Skeletal muscle satellite cell (primary cell): ENCODE measurements at regions not wholly inside any gene's neighbourhood (a gene's known extent, or its start where the extent isn't known, plus 50 kb on each side); places are given as distances from the start of the nearest gene placed in this dataset.
"Not testable (repeated sequence)": the region's sequence is repeated elsewhere in the genome, so short reads cannot be mapped to it uniquely, and the experiment has no call there.

Experiments
- H3K27me3 ChIP-seq: 2 replicates; pipeline ENCODE4 v1.7.0; 2013; ENCODE audit warnings: low read length; ENCODE audit not compliant: control insufficient read depth, insufficient read depth
- H3K36me3 ChIP-seq: 2 replicates; pipeline ENCODE4 v1.7.0; 2013; ENCODE audit warnings: mild to moderate bottlenecking, control low read depth, low read length; ENCODE audit not compliant: insufficient read depth
- H3K4me1 ChIP-seq: 2 replicates; pipeline ENCODE4 v1.7.0; 2013; ENCODE audit warnings: low read length; ENCODE audit not compliant: control insufficient read depth, insufficient read depth
- H3K4me2 ChIP-seq: 2 replicates; pipeline ENCODE4 v1.7.0; 2013; ENCODE audit warnings: mild to moderate bottlenecking, low read length
- H3K4me3 ChIP-seq: 2 replicates; pipeline ENCODE4 v1.7.0; 2013; ENCODE audit warnings: low read length
- H3K9ac ChIP-seq: 2 replicates; pipeline ENCODE4 v1.7.0; 2013; ENCODE audit warnings: mild to moderate bottlenecking, low read depth, low read length, moderate library complexity
- H3K9me3 ChIP-seq: replicated peaks from 2 replicates; pipeline ENCODE4 v1.7.0; 2013; ENCODE audit warnings: mild to moderate bottlenecking, control low read depth, low read length

DNA sequence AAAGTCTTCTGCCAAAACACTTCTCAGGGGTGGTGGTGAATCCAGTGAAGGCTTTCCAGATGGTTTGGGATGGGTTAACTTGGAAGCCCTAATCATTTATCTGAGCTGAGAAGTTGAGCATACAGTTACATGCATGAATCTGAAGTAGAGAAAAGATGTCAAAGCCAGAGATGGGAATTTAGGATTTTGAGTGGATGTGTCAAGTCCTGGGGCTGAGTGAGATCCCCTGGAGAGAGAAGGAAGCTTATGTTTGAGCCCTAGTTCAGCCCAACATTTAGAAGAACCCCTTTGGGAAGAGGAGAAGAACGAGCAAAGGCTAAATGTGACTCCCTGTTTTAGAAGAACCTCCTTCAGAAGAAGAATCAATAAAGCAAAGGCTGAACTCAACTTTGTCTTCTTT is 129.1 kb upstream of the TPTE start:
- H3K4me2 ChIP-seq, H3K36me3 ChIP-seq, H3K9me3 ChIP-seq, H3K9ac ChIP-seq, H3K4me3 ChIP-seq, H3K4me1 ChIP-seq, H3K27me3 ChIP-seq: not testable (repeated sequence)

DNA sequence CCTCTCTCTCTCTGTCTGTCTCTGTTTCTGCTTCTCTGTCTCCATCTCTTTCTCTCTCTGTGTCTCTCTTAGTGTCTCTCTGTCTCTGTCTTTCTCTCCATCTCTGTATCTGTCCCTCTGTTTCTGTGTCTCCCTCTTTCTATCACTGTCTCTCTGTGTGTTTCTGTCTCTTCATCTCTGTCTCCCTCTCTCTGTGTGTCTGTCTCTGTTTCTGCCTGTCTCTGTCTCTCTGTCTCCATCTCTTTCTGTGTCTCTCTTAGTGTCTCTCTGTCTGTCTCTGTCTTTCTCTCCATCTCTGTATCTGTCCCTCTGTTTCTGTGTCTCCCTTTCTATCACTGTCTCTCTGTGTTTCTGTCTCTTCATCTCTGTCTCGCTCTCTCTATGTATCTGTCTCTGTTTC is 125.4 kb upstream of the TPTE start:
- not testable (repeated sequence) for H3K36me3 ChIP-seq, H3K4me1 ChIP-seq, H3K27me3 ChIP-seq, H3K4me2 ChIP-seq, H3K9ac ChIP-seq, H3K9me3 ChIP-seq, H3K4me3 ChIP-seq

DNA sequence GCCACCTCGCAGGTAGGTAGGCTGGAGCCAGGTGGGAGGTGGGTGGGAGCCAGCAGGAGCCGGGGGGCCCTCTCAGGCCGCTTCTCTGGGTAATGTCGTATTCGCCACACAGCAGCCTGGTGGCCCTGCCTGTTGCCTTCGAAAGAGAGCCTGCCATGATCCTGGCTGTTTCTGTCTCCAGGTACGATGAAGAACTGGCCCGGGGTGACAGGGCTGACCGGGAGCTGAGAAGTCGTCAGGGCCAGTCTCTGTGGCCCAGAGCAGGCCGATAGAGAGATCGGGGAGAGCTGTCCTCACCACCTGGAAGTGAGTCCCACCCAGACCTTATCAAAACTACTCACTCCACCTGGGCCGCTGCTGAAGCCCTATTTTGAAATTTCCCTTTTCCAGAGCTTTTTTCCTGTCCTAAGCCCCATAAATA is 123.9 kb upstream of the TPTE start:
- not testable (repeated sequence) for H3K4me3 ChIP-seq, H3K9ac ChIP-seq, H3K27me3 ChIP-seq, H3K4me1 ChIP-seq, H3K9me3 ChIP-seq, H3K4me2 ChIP-seq, H3K36me3 ChIP-seq

DNA sequence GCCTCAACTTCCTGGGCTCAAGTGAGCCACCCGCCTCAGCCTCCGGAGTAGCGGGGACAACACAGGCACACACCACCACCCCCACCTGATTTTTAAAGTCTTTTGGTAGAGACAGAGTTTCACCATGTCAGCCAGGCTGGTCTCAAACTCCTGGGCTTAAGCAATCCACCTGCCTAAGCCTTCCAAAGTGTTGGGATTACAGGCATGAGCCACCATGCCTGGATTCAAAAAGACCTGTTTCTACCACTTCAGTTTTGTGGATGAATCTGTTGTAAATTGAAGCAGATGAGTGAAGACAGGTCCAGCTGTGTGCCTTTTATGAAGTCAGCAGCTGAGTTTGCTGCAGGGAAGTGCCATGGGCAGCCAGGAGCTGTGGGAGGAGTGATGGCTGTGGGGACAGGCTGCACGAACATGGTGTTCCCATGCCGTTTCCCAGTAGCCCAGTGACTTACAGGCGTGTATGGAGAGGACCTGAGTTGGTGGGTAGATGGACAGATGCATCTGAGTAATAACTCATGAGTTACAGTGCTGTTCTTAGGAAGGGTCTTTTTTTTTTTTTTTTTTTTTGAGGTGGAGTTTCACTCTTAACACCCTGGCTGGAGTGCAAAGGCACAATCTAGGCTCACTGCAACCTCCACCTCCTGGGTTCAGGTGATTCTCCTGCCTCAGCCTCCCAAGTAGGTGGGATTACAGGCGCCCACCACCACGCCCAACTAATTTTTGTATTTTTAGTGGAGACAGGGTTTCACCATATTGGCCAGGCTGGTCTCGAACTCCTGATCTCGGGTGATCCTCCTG is 122.5 kb upstream of the TPTE start:
- H3K36me3 ChIP-seq, H3K4me3 ChIP-seq, H3K9ac ChIP-seq, H3K27me3 ChIP-seq, H3K4me1 ChIP-seq, H3K4me2 ChIP-seq: not testable (repeated sequence)
- peaks cover 14% of the 10 kb centered on the region for H3K9me3 ChIP-seq

DNA sequence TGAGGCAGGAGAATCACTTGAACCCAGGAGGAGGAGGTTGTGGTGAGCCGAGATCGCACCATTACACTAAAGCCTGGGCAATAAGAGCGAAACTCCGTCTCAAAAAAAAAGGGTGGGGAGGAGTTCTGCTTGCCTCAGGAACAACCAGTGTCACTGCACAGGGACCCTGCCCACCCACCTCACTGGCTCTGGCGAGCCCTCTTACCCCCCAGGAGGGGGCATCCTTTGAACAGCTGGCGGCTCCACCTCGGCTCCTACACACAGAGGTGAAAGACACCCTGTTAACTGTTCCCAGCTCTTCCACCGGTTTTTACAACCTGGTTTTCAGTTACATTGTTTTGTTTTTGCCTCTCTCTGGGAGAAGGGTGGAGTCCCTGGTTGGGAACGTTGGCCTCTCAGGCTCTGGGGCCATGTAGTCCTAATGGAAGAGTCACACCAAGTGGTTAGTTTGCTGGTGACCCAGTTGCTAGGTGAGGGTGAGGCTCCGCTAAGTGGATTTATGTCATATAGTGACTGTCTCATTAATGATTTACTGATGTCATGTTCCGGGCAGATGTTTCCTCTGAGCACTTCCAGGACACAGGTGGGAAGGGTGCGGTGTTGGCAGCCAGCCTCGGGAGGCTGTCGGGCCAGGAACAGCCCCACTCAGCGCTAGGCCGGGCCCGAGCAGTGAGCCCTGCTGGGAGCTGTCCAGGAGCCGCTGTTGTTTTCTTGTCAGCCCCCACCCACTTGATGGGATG is 120.6 kb upstream of the TPTE start:
- not testable (repeated sequence) for H3K27me3 ChIP-seq, H3K9ac ChIP-seq, H3K36me3 ChIP-seq, H3K4me3 ChIP-seq, H3K4me2 ChIP-seq, H3K4me1 ChIP-seq
- peaks cover 18% of the 10 kb centered on the region for H3K9me3 ChIP-seq

DNA sequence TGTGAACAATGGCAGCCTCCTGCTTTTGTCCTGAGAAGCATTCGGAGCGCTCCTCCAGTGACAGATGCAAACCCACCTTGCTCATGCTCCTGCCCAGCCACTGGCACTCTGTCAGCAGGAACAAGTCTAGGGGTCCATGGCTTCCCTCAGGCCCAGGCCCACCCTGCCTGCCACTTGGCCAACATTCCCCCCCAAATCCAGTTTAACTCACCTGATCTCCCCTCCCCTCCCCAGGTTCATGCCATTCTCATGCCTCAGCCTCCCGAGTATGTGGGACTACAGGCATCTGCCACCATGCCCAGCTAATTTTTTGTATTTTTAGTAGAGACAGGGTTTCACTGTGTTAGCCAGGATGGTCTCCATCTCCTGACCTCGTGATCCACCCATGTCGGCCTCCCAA is 118.9 kb upstream of the TPTE start:
- not testable (repeated sequence) for H3K4me3 ChIP-seq, H3K27me3 ChIP-seq, H3K36me3 ChIP-seq, H3K9ac ChIP-seq, H3K4me1 ChIP-seq, H3K4me2 ChIP-seq
- H3K9me3 ChIP-seq, result peaks cover 18% of the 10 kb centered on the region

DNA sequence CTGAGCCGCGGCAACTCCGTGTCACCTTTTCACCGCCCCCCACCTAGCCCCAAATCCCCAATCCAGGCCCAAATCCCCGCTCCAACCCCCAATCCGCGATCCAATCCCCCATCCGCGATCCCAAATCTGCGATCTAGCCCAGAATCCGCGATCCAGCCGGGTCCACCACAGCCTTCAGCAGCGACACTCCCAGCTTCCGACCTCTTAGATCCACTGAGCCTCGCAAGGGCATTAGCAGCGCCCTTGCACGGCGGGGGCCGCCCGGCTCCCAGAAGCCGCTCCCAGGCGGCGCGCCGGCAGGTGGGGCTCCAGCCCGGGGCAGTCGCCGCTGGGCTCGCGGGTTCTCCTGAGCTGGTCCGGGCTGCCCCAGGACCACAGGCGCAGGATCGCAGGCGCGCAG is 116.1 kb upstream of the TPTE start:
- H3K36me3 ChIP-seq, H3K9ac ChIP-seq, H3K4me3 ChIP-seq, H3K4me2 ChIP-seq, H3K27me3 ChIP-seq, H3K4me1 ChIP-seq: not testable (repeated sequence)
- peaks cover 18% of the 10 kb centered on the region for H3K9me3 ChIP-seq

DNA sequence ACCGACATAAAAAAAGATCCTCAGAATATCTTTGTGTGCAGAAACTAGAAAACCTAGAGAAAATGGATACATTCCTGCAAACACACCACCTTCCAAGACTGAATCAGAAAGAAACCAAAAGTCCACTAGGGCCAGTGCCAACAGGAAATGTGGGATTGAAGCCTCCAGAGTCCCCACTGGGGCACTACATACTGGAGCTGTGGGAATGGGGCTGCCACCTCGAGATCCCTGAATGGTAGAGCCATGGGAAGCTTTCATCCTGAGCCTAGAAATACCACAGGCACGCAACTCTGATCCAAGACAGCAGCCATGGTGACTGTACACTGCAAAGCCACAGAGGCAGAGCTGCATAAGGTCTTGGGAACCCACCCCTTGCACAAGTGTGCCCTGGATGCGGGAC is 111.6 kb upstream of the TPTE start:
- H3K9ac ChIP-seq, H3K4me2 ChIP-seq, H3K9me3 ChIP-seq, H3K4me1 ChIP-seq, H3K27me3 ChIP-seq, H3K36me3 ChIP-seq, H3K4me3 ChIP-seq: not testable (repeated sequence)

DNA sequence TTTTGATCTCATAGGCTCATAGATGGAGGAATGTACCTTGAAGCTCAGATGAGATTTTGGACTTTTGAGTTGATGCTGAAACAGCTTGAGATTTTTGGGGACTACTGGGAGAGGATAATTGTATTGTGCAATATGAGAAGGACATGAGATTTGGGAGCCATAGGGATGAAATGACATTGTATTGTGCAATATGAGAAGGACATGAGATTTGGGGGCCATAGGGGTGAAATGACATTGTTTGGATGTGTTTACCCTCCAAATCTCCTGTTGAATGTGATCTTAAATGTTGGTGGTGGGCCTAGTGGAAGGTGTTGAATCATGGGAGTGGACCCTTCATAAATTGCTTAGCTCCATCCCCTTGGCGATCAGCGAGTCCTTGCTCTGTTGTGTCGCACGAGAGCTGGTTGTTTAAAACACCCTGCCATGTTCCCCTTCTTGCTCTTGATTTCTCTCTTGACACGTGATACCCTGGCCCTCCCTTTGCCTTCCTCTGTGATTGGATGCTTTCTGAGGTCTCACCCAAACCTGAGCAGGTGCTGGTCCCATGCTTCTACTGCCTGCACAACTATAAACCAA is 110.9 kb upstream of the TPTE start:
- not testable (repeated sequence) for H3K4me2 ChIP-seq, H3K36me3 ChIP-seq, H3K9me3 ChIP-seq, H3K27me3 ChIP-seq, H3K4me3 ChIP-seq, H3K9ac ChIP-seq, H3K4me1 ChIP-seq

DNA sequence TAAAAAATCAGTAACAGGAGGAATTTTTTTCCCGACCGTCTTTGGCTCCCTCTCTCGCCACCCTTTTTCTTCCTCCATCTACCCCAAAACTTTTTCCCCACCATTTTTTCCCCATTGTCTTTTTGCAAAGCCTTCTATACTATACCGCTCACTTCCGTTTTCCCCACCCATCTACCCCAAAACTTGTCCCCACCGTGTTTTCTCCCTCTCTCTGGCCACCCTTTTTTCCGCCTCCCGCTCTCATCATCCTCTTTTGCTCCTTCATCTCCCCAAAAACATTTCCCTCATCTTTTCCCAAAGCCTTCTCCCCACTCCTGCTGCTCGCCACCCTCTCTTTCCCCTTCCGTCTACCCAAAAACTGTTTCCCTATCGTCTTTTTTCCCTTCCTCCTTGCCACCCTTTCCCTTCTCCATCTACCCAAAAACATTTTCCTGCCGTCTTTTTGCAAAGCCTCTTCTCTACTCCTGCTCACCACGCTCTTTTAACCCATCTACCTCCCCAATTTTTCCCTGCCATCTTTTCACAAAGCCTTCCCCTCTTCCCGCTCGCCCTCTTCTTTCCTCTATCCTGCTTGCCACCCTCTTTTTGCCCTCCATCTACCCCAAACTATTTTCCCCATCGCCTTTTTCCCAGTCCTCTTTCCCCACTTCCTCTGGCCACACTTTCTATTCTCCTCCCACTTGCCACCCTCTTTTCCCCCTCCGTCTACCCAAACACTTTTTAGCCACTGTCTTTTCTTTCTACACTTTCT is 109.4 kb upstream of the TPTE start:
- H3K4me3 ChIP-seq, H3K4me1 ChIP-seq, H3K4me2 ChIP-seq, H3K36me3 ChIP-seq, H3K9ac ChIP-seq, H3K27me3 ChIP-seq: not testable (repeated sequence)
- H3K9me3 ChIP-seq, result peaks cover 14% of the 10 kb centered on the region

DNA sequence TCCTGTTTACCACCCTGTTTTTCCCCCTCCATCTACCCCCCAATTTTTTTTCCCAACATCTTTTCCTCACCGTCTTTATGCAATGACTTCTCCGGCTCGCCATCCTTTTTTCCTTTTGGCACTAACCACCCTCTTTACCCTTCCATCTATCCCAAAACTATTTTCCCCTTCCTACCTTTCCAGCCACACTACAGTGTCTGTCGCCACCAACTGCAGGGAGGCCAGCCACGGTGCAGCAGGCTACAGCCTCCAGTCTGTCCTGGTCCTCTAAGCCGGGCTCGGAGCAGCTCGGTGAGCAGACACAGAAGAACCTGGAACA is 108.5 kb upstream of the TPTE start:
- not testable (repeated sequence) for H3K4me3 ChIP-seq, H3K9ac ChIP-seq, H3K36me3 ChIP-seq, H3K27me3 ChIP-seq, H3K4me1 ChIP-seq, H3K4me2 ChIP-seq
- H3K9me3 ChIP-seq, result peaks cover 21% of the 10 kb centered on the region
